Endothelial cell of umbilical vein (primary cell): ENCODE measurements at regions not wholly inside any gene's neighbourhood (a gene's known extent, or its start where the extent isn't known, plus 50 kb on each side); places are given as distances from the start of the nearest gene placed in this dataset.

ENCODE experiments used
- CTCF ChIP-seq, 2 donors: IDR thresholded peaks; 1 replicate in 1 of 2; 2 replicates in 1 of 2; pipeline ENCODE4 v1.5.1; 2011; ENCODE audit warnings: low read length in 2 of 2, mild to moderate bottlenecking in 2 of 2, moderate library complexity in 2 of 2, control low read depth in 1 of 2, inconsistent platforms in 1 of 2, low read depth in 1 of 2; ENCODE audit not compliant: insufficient read depth in 1 of 2; ENCODE audit errors: extremely low read depth in 1 of 2
- POLR2A ChIP-seq: IDR thresholded peaks from 2 replicates; pipeline ENCODE4 v1.6.1; 2012; ENCODE audit warnings: low read depth, mild to moderate bottlenecking, control low read depth, low read length
- POLR2AphosphoS5 ChIP-seq: IDR thresholded peaks from 2 replicates; pipeline ENCODE4 v1.6.1; 2012; ENCODE audit warnings: low read depth, mild to moderate bottlenecking, control low read depth, low read length, moderate library complexity; ENCODE audit not compliant: insufficient read depth

GRCh38 chr2:31654241-31654640 lies 73.5 kb upstream of the SRD5A2 start:
- TF ChIP-seq POLR2AphosphoS5 (no peak), CTCF (IDR thresholded peaks at IDR 0.05; ENCODE audit: extremely low read depth in 1 of 2, insufficient read depth in 1 of 2, low read depth in 1 of 2, low read length in 2 of 2) (no peak), POLR2A (no peak)
